GM12875 (cell line): ENCODE measurements at regions not wholly inside any gene's neighbourhood (a gene's known extent, or its start where the extent isn't known, plus 50 kb on each side); places are given as distances from the start of the nearest gene placed in this dataset.

Source experiments
- H3K4me3 ChIP-seq: one replicate; pipeline ENCODE4 v1.5.1; 2011; ENCODE audit warnings: low read depth, low read length, control low read depth
- TF ChIP-seq, protein P1 (sequence below): IDR thresholded peaks from 2 replicates; pipeline ENCODE4 v1.5.1; 2011; ENCODE audit warnings: low read depth, mild to moderate bottlenecking, control low read depth, inconsistent platforms, low read length, moderate library complexity, borderline replicate concordance; ENCODE audit not compliant: insufficient read depth

DNA sequence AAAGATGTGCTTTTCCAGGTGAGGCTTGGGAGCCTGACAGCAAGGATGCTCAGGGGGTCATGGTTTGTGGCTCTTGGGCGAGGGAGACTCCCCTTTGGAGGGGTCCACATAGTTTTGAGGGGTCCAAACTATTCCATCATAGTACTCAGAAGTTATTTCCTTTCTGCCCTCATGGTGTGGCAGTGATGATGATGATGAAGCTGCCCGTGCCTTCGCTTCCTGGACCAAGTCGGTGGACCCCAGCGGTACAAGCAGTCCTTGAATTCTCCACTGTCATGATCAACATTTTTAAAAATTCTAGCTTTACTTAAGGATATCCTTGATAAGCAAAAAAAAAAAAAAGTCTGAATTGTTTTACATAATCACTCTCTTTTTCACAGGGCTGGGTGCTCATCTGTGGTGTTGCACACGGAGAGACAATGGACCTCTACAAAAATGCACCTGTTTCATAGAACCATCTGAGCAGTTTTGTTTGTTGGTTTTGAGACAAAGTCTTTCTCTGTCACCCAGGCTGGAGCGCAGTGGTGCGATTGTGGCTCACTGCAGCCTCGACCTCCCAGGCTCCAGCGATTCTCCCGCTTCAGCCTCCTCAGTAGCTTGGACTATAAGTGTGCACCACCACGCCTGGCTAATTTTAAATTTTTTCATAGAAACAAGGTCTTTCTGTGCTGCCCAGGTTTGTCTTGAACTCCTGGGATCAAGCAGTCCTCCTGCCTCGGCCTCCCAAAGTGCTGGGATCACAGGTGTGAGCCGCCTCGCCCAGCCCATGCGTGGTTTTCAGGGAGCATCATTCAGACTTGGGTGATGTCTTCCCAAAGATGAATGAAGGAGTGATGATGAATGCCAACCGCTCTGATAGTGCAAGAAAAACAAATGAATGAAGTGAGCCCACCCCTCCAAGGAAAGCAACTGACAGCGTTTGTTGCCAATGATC, 271.4 kb upstream of the HDAC4 start:
- no peak overlapping the region for H3K4me3 ChIP-seq
- TF ChIP-seq, protein P1, sequence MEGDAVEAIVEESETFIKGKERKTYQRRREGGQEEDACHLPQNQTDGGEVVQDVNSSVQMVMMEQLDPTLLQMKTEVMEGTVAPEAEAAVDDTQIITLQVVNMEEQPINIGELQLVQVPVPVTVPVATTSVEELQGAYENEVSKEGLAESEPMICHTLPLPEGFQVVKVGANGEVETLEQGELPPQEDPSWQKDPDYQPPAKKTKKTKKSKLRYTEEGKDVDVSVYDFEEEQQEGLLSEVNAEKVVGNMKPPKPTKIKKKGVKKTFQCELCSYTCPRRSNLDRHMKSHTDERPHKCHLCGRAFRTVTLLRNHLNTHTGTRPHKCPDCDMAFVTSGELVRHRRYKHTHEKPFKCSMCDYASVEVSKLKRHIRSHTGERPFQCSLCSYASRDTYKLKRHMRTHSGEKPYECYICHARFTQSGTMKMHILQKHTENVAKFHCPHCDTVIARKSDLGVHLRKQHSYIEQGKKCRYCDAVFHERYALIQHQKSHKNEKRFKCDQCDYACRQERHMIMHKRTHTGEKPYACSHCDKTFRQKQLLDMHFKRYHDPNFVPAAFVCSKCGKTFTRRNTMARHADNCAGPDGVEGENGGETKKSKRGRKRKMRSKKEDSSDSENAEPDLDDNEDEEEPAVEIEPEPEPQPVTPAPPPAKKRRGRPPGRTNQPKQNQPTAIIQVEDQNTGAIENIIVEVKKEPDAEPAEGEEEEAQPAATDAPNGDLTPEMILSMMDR, result no peak

DNA sequence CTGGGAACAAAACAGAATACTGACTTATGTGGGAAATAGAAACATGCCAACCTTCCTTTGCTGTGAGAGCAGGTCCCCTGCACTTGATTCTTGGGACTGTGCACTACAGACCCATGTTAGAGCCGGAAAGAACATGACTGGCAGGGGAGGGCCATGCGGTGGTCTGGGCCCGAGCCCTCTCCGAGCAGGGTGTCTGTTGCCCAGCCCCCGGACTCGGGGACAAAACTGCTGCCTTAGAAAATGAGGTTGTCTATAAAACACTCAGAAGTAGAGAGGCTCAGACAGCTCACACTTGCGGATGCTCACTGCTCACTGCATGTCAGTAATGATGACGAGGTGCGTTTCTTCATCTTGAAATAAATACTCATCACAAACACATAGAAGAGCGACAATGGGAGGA, 270.7 kb upstream of the HDAC4 start:
- H3K4me3 ChIP-seq, result no peak overlapping the region
- TF ChIP-seq, protein P1, result no peak

DNA sequence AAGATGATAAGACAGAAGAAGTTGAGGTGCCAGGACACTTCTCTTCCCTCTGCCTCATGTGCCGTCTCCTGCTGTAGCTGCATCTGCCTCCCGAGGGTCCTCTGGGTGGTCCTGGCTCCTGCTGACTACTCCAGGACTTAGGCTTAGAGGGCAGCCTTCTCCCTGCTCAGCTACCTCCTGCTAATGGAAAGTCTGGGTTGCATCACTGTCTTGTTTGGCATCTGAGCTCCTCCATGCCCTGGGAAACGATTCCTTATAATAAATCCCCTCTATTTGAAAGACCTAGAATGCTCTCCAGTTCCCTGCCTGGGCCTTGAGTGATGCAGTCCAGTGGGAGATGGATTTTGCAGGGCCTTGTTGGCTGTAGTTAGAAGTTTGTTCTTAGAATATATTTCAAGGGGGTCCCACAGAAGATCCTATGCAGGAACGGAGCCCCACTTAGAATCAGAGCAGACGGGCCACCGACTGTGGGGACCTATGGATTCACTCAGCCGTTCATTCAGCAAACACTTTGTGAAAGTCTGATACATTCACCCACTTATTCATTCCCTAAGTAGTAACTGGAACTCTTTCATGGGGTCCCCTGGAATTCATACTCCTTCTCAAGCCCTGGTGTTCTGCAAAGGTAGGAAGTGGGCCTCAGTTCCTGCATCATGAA, 269.8 kb upstream of the HDAC4 start:
- no peak overlapping the region for H3K4me3 ChIP-seq
- TF ChIP-seq, protein P1, result no peak

DNA sequence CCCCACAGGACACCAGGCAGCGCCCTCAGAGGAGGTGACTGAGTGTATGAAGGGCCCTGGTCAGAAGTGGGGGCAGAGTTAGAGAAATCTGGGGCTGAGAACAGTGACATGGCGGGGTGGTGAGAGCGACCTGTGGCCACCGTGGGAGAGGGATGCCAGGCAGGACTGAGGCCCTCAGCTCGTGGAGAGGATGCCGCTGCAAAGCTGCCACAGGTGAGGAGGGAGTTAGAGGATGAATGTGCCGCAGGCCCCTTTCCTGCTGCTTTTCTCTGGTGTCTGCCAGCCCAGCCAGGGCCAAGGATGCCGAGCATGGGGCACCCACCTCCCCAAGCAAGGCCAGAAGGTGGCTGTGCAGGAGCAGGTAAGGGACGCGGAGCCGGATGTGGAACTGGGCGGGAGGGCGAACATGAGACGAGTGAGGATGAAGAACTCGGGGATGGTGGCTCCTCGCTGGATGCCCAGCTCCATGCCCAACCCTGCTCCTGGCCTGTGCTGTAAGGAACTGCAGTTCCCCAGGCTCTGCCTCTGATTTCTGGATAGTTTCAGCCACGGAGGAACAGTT, 269.2 kb upstream of the HDAC4 start:
- H3K4me3 ChIP-seq, result no peak overlapping the region
- TF ChIP-seq, protein P1, result no peak

DNA sequence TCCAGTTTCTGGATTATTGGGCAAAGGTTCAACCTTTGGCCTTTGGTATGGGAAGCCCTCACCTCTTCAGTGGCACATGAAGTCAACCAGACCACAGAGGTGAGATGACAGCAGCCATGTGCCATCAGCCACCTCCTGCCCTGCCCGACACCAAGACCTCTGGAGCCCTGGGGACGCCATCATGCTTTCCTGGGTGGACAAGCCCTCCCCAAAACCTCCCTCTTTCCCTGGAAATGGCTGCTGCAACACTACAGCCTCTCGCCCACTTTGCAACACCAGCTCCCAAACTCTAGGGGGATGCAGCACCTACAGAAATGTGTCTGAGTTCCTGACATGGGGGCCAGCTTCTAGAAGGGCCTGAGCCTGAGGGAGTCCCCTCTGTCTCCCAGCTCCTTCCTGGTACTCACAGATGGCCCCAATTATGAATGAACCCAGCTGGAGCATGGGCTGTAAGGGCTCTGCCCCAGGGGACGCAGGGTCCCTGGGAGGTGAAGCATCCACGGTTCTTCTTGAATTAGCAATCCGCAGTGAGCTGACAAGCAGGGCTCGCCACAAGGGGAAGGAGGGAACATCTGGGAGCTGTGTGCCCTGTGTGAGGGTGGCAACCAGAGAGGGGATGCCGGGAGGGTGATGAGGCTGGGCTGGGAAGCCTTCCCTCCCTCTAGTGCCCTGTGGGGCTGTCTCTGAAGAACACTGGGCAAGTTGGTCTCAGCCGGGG, 268.5 kb upstream of the HDAC4 start:
- no peak overlapping the region for H3K4me3 ChIP-seq
- TF ChIP-seq, protein P1, result no peak

DNA sequence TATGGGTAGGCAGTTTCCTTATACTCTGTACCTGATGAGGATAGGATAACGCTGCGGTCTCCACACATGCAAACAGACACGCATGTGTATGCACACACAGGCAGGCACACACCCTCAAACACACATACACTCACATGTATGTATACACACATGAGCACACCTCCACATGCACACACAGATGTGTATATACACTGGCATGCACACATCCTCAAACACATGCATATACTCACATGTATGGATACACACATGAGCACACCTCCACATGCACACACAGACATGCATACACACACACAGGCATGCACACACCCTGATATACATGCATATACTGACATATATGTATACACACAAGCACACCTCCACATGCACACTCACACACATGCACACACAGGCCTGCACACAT, 267.8 kb upstream of the HDAC4 start:
- no peak overlapping the region for H3K4me3 ChIP-seq
- TF ChIP-seq, protein P1, result no peak
